Right hindlimb (tissue), 1 donor: ENCODE measurements at regions not wholly inside any gene's neighbourhood (a gene's known extent, or its start where the extent isn't known, plus 50 kb on each side); places are given as distances from the start of the nearest gene placed in this dataset.

Experiments used
- DNase-seq: peaks from one replicate; pipeline ENCODE4 v3.0.0-alpha.2; 2018

DNA sequence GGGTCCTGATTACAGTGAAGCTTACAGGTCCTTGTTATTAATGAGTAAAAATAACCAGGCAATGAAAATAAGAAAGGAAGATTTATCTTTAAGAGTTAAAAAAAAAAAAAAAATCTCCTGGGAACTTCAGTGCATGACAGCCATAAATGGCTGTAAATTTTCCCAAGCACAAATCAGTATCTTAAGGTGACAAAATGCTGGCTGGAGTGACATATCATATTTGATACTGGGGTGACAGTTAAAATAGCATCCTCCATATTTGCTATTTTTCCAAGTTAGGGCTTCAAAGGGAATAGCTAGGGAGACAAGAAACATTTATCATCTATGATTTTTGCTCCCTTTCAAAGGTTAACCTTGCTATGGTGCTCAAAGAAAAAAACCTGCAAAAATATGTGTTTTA lies 226.6 kb downstream of the PRDM2 start:
- DNase-seq: no peak

GRCh38 chr1:13927736-13928135 lies 227.7 kb downstream of the PRDM2 start:
- no peak for DNase-seq

DNA sequence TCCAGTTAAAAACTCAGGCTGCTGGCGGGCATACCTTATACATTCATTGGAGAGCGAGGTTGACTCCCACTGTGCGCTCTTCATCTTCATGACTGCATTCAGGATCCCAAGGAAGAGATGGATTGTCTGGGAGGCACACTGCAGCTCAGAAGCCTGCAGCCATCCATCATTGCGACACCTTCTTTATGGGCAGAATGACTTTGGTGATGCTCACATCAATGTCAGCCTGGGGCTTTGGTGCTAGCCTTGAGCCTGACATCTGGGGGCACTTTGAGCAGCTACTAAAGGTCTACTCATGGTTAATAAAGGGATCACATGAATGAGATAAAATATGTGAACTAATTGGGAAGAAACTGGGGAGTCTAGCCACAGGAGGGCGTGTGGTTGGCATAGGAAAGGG lies 229.3 kb downstream of the PRDM2 start:
- DNase-seq: no peak

- no peak for DNase-seq
These were observed 230.2 kb downstream of the PRDM2 start for GRCh38 chr1:13930151-13930550.

DNA sequence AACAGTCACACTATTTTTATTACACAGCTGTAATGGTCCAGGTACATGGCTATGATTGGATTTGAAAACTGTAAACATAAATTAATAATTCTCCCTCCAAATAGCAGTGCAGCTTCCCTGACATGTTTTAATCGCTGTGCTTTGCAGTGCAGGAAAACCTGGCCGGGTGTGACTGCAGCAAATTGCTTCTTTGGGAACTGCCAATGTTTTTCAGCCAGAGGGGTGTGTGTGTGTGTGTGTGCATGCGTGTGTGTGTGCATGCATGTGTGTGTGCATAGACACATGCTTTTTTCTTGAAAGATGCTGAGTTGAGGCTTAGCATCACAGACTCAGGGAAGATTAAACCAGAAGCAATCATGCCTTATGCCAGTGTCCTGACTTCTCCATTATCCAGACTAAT lies 231.2 kb downstream of the PRDM2 start:
- no peak for DNase-seq

DNA sequence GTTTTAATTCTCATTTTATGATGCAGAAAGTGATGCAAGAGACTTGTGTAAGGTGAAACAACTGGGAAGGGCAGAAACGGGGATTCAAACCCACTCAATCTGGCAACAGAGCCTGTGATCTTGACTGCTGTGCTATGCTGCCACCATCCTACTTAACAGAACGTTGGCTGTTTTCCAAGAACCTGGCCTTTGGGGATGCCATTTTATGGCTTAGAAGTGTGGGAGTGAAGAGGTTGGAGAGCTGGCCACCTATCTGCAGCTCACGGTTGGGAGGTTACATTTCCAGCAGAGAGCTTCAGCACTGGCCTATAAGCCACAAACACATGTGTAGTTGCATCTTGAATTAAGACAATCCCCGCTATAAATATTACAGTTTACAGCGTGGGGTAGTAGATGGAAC lies 235.3 kb downstream of the PRDM2 start:
- DNase-seq: no peak

GRCh38 chr1:13941315-13941714 lies 241.3 kb downstream of the PRDM2 start:
- DNase-seq: no peak

DNA sequence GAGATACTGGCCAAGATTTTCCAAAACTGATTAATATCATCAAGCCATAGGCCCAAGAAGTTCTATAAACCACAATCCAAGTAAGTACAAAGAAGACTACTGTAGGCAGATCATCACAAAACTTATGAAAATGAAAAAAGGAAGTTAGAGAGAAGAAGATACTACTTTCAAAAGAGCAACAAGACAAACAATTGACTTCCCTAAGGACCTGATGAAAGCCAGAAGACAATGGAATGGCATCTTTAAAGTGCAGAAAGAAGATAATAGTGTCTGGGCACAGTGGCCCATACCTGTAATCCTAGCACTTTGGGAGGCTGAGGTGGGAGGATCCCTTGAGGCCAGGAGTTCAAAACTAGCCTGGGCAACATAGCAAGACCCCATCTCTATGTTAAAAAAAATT lies 243.1 kb downstream of the PRDM2 start:
- no peak for DNase-seq

GRCh38 chr1:13945856-13946255 lies 245.9 kb downstream of the PRDM2 start:
- no peak for DNase-seq

GRCh38 chr1:13947658-13948057 lies 247.7 kb downstream of the PRDM2 start:
- DNase-seq: no peak

GRCh38 chr1:13948396-13948795 lies 248.4 kb downstream of the PRDM2 start:
- no peak for DNase-seq

GRCh38 chr1:13948888-13949391 lies 249.0 kb downstream of the PRDM2 start:
- peak; percentile 79 for DNase-seq

DNA sequence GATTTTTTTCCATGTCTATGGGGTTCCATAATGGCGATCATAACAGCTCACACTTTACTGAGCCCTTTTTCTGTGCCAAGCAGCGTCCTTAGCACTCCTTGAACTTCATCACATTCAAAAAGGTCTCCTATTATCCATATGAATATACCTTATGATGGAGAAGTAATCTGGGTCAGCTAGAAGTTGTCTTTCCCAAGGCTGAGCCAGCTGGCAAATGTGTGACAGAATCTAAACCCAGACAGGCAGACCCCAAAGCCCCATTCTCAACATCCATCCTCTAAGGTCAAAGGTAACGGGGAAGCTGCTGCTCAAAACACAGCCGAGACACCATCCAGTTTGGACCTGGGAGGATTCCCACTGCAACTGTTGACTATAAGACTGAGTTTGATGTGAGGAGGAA lies 249.6 kb downstream of the PRDM2 start:
- peak; percentile 41 for DNase-seq

- DNase-seq: no peak
These were observed 250.6 kb downstream of the PRDM2 start for GRCh38 chr1:13950637-13951036.

DNA sequence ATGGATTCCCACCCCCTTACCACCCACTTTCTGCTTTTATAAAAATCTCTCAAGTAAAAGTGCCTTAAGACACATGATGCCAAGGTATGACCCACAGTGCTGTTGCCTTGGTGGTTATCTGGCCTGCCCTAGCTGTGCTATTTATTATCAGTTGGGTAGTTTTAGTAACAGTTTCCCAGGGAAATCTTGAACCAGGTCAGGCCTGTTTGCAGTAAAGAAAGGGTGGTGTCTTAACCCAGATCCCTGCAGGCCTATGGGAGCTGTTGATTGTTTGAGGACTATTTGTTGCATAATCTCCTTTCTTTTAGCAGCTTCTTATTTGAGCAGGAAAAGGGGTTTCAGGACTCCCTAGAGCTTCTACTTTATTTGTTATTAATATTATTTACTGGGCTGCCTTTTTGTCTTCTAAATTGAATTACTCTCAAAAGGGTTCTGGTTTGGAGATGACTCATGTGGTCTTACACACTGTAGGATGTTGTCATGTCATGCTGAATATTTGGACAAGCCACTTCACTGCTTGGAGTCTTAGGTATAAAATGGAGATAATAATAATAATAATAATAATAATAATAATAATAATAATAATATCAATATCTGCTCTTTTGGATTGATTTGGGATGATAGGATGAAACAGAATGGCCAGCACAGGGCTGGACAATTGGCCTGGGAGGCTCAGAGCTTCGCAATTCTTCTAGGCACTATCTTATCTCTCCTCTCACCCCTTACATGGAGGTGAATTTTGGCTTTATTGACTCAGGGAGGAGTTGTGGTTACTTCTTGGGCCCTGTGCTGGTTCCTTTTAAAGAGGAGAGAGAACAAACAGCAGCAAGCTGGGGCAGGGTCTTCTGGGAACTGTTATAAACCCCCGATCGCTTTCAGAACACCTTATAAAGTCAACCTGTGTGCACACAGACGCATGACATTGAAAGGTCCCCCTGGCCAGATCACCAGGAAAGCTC lies 252.1 kb downstream of the PRDM2 start:
- DNase-seq: no peak

GRCh38 chr1:13952985-13953384 lies 253.0 kb downstream of the PRDM2 start:
- DNase-seq: no peak

DNA sequence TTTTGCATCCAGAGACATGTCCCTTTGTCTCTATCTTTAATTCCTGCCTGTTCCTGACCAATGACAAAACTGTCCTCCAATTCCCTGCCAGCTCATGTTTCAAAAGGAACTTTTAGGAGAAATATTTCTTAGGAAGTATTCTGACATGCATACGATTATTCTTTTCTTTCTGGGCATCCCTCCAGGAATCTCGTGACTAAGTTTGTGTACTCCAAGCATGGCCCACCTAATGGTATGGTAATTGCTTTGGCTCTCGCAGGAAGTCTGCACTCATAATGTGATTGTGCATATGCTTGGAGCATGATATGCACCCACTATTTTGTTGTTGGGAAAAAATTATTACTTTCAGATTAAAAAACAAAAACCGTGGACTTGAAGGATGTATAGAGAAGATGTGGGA lies 256.4 kb downstream of the PRDM2 start:
- DNase-seq: no peak

DNA sequence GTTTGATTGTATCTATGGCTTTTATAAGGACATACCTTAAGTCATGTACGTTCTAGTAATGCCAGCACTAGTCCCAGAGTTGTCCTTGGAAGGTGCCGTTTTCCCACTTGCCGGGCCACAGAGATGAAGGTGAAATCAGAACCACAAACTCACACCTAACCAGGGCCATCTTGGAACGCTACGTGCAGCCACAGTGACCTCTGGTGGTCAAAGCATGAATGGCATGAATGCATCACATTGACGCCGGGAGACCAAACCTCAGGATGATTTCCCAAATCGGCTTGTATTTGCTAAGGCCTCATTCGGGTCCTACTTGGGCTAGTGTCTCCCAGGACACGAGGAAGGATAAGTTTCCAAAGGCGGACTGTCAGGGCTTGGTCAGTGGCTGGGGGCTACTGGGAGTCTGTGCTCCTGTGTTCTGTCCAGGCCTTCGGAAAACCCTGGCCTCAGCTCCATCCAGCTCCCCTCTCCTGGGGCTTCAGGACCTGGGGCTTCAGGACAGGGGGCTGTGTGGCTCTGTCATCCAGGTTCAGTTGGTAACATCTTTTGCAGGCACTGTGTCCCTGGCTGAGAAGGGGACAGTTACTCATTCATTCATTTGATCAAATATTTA lies 260.5 kb downstream of the PRDM2 start:
- peak; percentile 66 for DNase-seq

DNA sequence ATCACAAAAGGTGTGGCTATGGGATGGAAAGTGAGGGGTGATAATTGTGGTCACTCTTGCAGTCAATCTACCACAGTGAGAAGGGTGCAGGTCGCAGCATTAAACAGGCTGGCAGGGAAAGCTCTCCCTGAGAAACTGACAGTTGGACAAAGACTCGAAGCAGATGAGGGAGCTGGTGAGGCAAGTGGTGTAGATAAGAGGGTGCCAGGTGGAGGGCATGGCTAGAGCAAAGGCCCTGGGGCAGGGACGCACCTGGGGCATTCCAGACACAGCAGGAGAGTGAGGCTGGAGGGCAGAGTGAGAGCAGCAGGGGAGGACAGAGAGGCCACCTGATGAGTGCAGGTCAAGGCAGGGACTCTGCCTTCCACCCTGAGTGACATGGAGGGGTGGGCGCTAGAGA lies 264.8 kb downstream of the PRDM2 start:
- no peak for DNase-seq

DNA sequence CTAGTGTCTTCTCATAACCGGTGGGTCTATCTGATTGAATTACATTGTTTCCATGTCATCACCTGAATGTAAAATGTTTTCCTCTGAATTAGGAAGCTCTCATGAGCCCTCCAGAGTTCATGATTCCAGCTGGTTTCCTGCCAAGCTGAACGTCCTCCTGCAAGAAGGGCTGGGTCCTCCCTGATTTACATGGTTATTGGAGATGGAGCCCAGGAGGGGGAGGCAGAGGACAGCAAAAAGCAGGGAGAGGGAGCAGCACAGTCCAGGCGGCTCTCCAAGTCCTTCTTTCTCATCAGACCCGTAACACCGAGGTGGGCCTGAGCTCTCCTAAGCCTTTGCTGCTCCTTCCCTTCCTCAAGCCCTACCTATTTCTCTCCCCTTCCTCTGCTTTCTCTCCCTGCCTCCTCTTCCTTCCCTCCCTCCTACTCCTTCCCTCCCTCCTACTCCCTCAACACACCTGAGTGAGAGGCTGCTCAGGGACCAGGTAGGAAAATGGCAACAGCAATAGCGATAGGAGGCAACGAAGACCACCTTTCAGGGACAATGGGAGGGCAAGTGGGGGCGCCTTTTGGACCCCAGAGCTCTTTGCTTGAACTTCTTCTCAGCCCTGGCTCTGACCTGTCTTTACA lies 265.9 kb downstream of the PRDM2 start:
- peak; percentile 88 for DNase-seq

DNA sequence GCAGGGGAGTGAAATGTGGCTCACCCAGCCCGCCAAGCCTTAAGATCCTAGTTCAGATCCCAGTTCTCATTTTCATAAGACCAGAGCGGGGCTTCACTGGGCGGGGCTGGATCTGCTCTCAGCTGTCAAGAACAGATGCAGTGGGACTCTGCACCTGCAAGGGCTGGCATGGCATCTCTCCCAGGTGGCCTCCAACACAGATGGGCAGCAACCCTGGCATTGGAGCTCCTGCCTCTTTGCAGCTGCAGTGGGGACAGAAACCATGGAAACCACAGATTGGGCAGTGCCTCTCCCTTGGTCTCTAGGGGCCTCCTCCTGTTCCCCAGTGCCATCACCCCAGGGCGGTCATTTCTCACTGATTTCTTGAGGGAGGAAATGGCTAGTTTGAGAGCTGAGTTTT lies 267.7 kb downstream of the PRDM2 start:
- no peak for DNase-seq

- no peak for DNase-seq
These were observed 268.4 kb downstream of the PRDM2 start for GRCh38 chr1:13968361-13968760.

DNA sequence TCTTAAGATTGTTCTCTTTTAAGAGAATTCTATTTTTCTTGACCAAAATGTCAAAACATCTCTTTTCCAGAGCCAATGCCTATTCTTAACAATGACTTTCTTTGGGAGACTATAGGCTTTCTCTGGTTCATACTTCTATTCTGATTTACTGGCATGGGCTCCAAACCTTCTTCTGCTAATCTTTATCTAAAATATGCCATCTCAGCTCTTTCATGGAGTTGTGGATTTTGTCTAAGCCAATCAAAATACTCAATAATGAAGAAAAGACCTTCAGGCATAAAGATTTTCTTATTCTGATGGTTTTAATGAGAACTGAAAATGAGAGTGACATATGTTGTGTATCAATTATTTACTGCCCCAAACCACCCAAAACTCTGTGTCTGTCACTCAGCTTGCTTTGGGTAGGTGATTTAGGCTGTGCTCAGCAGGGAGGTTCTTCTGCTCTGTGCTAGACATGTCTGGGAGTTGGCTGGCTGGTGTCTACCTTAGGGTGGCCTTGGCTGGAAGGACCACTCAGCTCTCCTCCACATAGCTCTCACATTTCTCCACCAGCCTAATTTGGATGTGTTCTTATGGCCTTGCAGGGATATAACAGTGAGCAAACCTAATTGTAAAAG lies 270.8 kb downstream of the PRDM2 start:
- DNase-seq: no peak
